Osteoblast (primary cell): ENCODE measurements at regions not wholly inside any gene's neighbourhood (a gene's known extent, or its start where the extent isn't known, plus 50 kb on each side); places are given as distances from the start of the nearest gene placed in this dataset.

Experiments used
- DNase-seq: peaks from one replicate; pipeline ENCODE4 v3.0.0; 2011; ENCODE audit warnings: low spot score, mixed read lengths; ENCODE audit not compliant: insufficient read length; ENCODE audit errors: missing footprints
- H2AFZ ChIP-seq: 2 replicates; pipeline ENCODE4 v1.6.0; 2011; ENCODE audit warnings: mild to moderate bottlenecking, low read length
- H3K27ac ChIP-seq: 2 replicates; pipeline ENCODE4 v1.5.1; 2011; ENCODE audit warnings: mild to moderate bottlenecking, low read depth, low read length, moderate library complexity
- H3K27me3 ChIP-seq: 2 replicates; pipeline ENCODE4 v1.6.0; 2012; ENCODE audit warnings: mild to moderate bottlenecking, control low read depth, inconsistent platforms, low read length, moderate library complexity; ENCODE audit not compliant: insufficient read depth
- H3K36me3 ChIP-seq: 2 replicates; pipeline ENCODE4 v1.5.1; 2011; ENCODE audit warnings: mild to moderate bottlenecking, low read length, control low read depth, moderate library complexity; ENCODE audit not compliant: insufficient read depth
- H3K4me1 ChIP-seq: 2 replicates; pipeline ENCODE4 v1.5.1; 2011; ENCODE audit warnings: mild to moderate bottlenecking, low read length, control low read depth, moderate library complexity; ENCODE audit not compliant: insufficient read depth
- H3K4me2 ChIP-seq: 2 replicates; pipeline ENCODE4 v1.6.0; 2011; ENCODE audit warnings: mild to moderate bottlenecking, low read length; ENCODE audit not compliant: insufficient read depth
- H3K4me3 ChIP-seq: fragments of 200-600 bp; sonication (generic); 3 replicates; pipeline ENCODE4 v1.5.1; 2012; ENCODE audit warnings: mild to moderate bottlenecking, low read length, inconsistent platforms; ENCODE audit not compliant: insufficient read depth
- H3K79me2 ChIP-seq: 2 replicates; pipeline ENCODE4 v1.6.0; 2012; ENCODE audit warnings: mild to moderate bottlenecking, low read length, control low read depth, inconsistent platforms; ENCODE audit not compliant: insufficient read depth
- H3K9me3 ChIP-seq: 2 replicates; pipeline ENCODE4 v1.5.1; 2011; ENCODE audit warnings: low read depth, low read length, control low read depth
- H4K20me1 ChIP-seq: 2 replicates; pipeline ENCODE4 v1.6.0; 2012; ENCODE audit warnings: mild to moderate bottlenecking, low read length, control low read depth; ENCODE audit not compliant: insufficient read depth
- TF ChIP-seq, protein P1 (sequence below): IDR thresholded peaks from 2 replicates; pipeline ENCODE4 v1.5.1; 2011; ENCODE audit warnings: mild to moderate bottlenecking, low read depth, low read length, moderate library complexity; ENCODE audit errors: extremely low read depth

DNA sequence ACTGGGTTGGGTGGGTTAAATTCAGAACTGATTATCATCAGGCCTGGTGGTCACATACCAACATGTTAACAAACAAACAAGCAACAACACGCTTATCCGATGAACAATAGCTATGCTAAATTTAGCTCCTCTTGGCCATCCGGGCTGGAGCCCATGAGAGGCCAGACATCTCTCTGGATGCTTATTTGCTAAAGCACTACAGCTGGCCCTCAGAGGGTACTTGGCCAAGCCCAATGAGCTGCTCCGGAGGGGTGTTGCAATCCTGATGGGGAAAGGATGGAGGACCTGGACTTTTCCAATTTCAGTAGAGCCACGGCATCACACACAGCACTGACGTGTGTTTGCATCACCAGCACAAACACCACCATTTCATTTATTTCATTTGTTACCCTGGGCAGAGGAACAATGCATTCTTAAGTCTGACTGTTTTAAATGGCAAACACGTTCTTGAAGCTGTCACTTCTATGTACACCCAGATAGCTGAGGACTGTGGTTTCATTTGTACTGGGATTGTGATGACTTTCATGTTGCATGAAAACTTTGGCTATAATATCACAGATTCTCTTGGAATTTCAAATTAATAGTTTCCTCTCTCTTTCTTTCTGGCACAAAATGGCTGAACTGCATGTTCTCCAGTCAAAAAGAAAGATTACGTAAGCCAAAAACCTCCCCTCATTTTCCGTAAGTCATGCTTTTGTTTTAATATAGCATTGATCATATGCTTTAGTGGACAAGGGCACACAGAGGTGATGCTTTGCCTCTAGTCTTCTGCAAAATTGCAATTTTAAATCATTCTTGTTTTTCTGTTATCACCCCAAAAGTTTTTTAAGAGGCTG is 359.8 kb upstream of the KAZN start:
- no peaks in the 10 kb centered on the region for H3K27me3 ChIP-seq

DNA sequence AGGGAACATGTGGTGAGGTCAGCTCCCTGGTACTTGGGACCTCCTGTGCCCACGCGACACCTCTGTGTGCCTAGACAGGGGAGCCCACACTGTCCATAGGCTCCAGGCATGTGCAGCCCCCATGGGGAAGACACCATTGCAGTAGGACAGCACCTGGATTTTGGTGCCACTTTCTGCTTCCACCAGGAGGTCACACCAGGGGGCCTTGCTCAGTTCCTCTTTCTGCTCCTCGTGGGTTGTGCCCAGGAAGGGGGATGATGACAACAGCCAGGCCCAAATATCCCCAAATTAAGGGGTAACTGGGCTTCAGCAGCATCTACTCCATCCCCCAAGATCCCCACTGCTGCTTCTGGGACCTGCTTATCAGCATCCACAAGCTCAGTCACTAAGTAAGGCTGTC is 358.2 kb upstream of the KAZN start:
- TF ChIP-seq, protein P1, sequence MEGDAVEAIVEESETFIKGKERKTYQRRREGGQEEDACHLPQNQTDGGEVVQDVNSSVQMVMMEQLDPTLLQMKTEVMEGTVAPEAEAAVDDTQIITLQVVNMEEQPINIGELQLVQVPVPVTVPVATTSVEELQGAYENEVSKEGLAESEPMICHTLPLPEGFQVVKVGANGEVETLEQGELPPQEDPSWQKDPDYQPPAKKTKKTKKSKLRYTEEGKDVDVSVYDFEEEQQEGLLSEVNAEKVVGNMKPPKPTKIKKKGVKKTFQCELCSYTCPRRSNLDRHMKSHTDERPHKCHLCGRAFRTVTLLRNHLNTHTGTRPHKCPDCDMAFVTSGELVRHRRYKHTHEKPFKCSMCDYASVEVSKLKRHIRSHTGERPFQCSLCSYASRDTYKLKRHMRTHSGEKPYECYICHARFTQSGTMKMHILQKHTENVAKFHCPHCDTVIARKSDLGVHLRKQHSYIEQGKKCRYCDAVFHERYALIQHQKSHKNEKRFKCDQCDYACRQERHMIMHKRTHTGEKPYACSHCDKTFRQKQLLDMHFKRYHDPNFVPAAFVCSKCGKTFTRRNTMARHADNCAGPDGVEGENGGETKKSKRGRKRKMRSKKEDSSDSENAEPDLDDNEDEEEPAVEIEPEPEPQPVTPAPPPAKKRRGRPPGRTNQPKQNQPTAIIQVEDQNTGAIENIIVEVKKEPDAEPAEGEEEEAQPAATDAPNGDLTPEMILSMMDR = no peak
- Histone ChIP-seq H3K27me3 (no peaks in the 10 kb centered on the region), H3K4me2 (no peak overlapping the region), H3K79me2 (no peaks in the 10 kb centered on the region), H3K9me3 (no peaks in the 10 kb centered on the region), H3K4me1 (no peaks in the 10 kb centered on the region), H3K36me3 (no peaks in the 10 kb centered on the region), H3K4me3 (no peak overlapping the region), H2AFZ (no peak overlapping the region), H3K27ac (no peak overlapping the region), H4K20me1 (no peaks in the 10 kb centered on the region)
- DNase-seq = no peak

More for the DNA sequence above, 359.8 kb upstream of the KAZN start:
- no peak overlapping the region for H2AFZ ChIP-seq
- no peaks in the 10 kb centered on the region for H3K36me3 ChIP-seq
- peak; percentile 45 for DNase-seq
- H3K4me3 ChIP-seq = no peak overlapping the region
- no peaks in the 10 kb centered on the region for H3K9me3 ChIP-seq
- no peaks in the 10 kb centered on the region for H3K79me2 ChIP-seq
- H4K20me1 ChIP-seq = no peaks in the 10 kb centered on the region
- H3K4me2 ChIP-seq = no peak overlapping the region
- TF ChIP-seq, protein P1 = no peak
- no peak overlapping the region for H3K27ac ChIP-seq
- no peaks in the 10 kb centered on the region for H3K4me1 ChIP-seq

DNA sequence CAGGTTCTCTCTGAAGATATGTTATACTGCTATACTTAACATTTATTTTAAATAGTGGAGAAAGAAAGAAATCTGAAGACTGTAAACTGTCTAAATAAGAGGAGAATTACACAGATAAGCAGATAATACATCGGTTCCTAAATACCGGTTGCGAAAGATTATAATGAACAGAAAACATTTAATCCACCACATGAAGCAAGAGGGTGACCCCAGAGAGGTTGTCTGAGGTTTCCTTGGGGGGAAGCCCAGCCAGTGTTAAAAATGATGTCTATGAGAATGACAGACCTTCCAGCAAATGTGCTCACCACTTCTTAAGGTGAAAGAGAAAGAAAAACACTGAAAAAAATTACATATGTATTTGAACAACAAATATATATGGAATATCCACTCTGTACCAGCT is 356.4 kb upstream of the KAZN start:
- TF ChIP-seq, protein P1 = no peak
- H3K27ac ChIP-seq = no peak overlapping the region
- H2AFZ ChIP-seq = no peak overlapping the region

DNA sequence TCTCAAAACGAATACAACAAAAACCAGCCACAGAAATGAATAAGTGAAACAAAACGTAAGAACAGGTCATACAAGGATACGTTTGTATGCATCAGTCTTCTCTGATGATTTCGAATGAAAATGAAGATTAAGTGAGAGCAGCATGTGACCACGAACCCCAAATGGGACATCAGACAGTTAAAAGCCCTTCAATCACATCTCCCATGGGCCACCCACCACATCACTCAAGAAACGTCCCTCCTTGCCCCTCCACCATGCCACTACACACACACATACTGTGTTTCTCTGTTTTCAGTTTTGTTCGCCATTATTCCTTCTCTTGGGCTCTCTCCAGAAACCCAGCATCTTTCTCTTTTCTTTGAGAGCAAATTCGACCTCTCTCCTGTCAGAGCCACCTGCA is 355.6 kb upstream of the KAZN start:
- H3K27me3 ChIP-seq = no peaks in the 10 kb centered on the region
- H3K36me3 ChIP-seq = no peaks in the 10 kb centered on the region
- no peak for DNase-seq
- H3K79me2 ChIP-seq = no peaks in the 10 kb centered on the region
- H3K27ac ChIP-seq = no peak overlapping the region
- no peak overlapping the region for H2AFZ ChIP-seq
- no peaks in the 10 kb centered on the region for H3K4me1 ChIP-seq
- TF ChIP-seq, protein P1 = no peak
- H3K4me3 ChIP-seq = no peak overlapping the region
- no peak overlapping the region for H3K4me2 ChIP-seq
- no peaks in the 10 kb centered on the region for H4K20me1 ChIP-seq
- no peaks in the 10 kb centered on the region for H3K9me3 ChIP-seq

More for the DNA sequence above, 356.4 kb upstream of the KAZN start:
- Histone ChIP-seq H3K36me3 (no peaks in the 10 kb centered on the region), H3K9me3 (no peaks in the 10 kb centered on the region), H4K20me1 (no peaks in the 10 kb centered on the region), H3K27me3 (no peaks in the 10 kb centered on the region), H3K4me3 (no peak overlapping the region), H3K4me1 (no peaks in the 10 kb centered on the region), H3K79me2 (no peaks in the 10 kb centered on the region), H3K4me2 (no peak overlapping the region)
- no peak for DNase-seq
